Stimulated activated CD4-positive, alpha-beta T cell treated with anti-CD3 and anti-CD28 coated beads, TNF-alpha, amount 100 ng/mL, for 4 hours (primary cell): ENCODE measurements at regions not wholly inside any gene's neighbourhood (a gene's known extent, or its start where the extent isn't known, plus 50 kb on each side); places are given as distances from the start of the nearest gene placed in this dataset.
"Not testable (repeated sequence)": the region's sequence is repeated elsewhere in the genome, so short reads cannot be mapped to it uniquely, and the experiment has no call there.

ENCODE experiments used
- DNase-seq, 3 experiments: peaks; one replicate each; pipeline ENCODE4 v3.0.0-alpha.2; 2020; ENCODE audit warnings: low read depth in 3 of 3

DNA sequence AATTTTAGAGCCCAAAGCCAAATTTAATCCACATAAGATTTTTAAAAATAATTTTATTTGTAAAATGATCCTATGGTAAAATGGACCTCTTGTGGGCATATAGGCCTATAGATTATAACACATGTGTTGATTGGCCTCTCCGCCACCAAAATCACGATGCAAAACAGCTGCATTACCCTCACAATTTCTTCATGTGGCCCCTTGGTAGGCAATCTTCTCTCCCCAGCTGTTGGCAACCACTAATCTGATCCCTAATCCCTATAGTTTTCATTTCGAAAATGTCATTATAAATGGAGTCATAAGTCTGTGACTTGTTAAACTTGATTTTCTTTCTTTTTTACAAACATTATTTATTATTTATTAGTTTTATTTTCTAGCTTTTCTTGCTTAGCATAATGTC, 263.9 kb upstream of the SULF2 start:
- DNase-seq, result no peak

DNA sequence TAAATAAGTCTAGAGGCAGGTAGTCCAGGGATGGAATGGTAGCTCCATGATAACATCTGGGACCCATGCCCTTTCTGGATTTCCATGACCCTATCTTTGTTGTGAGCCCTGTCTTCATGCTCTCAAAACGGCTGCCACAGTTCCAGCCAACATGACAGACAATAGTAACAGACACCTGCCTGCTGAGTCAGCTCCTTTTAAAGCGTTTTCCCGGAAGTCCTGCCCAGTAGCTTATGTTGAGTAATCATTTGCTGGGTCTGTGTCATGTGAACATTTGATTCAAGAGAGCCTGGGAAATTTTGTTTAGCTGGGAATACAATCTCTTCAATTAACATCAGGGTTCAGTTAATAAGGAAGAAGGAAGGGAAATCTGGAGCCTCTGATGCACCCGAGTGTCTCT, 262.2 kb upstream of the SULF2 start:
- DNase-seq, result no peak

DNA sequence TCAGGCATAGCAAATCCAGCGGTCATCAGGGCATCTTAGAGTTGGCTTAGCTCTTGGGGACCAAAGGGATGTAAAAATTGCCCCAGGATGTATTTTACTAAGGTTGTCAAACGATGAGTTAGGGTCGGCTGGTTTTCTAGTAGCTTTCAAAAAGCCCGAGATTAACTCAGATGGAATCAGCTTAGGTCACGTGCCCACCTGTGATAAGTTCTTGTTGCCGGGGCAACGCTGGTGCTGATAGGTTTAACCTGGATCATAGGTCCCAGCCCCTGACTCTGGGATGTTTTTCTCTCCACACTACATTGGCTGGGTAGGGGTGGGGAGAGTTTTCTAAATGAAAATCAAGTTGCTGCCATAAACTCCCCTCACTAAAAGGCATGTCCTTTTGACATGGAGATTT, 257.3 kb upstream of the SULF2 start:
- no peak for DNase-seq

DNA sequence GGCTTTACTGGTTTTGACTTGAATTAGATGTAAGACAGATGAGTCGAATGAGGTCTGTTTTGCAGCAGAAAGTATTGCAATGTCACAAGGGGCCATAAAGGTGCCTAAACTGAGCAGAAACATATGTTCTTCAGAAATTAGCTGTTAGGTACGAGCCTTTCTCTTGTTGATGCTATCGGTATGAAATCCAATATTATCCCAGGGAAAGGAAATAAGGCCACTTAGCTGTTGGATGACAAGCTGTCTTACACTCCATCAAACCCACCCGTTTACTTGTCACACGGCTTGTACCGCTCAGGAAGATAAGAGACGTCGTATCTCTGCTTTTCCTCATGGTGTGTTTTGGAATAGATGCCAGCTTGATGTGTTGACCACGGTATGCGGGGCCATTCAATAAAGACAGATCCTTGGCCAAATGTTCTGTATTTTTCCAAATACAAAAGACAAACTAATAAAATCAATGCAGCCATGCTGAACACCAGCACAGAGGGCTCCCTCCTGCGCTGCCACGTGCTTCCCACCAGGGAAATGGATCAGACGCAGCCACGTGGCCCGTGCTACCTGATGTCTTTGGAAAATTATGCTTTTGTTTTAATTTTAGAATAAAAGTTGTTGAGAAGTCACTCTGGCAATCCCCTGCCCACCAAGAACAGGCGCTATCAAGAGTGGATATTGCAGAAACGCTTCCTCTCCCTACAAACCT, 255.9 kb upstream of the SULF2 start:
- no peak for DNase-seq

DNA sequence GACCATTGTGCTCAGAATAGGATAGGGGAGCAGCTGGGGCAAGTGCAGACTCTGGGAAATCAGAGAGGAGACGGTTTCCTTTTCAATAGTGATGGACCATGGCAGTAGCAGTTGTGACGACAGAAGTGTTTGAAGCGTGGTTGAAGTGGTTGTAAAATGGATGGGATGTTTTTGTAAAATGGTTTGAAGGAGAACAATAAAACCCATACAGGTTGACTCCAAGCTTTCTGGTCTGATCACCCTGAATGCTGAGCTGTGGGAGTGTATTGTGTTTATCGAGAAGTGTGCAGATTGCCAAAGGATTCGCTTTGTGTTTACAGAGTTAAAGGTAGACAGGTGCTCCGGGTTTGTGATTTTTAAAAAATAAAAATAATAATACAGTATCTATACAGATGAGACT, 255.2 kb upstream of the SULF2 start:
- no peak for DNase-seq

DNA sequence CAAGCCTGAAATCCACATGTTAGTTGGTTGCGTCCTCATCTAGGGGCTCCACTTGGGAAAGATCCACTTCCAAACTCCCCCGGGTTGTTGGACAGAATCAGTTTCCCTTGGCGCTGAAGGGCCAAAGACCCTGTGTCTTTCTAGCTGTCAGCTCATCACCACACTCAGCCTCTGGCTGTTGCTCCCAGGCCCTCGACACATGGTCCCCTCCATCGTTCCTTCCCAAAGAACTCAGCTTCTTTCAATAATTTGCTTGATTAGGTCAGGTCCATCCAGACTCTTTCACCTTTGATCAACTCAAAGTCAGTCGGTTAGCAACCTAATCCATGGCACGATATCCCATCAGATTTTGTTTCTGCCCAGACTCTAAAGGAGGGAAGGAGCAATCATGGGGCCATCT, 254.8 kb upstream of the SULF2 start:
- no peak for DNase-seq

DNA sequence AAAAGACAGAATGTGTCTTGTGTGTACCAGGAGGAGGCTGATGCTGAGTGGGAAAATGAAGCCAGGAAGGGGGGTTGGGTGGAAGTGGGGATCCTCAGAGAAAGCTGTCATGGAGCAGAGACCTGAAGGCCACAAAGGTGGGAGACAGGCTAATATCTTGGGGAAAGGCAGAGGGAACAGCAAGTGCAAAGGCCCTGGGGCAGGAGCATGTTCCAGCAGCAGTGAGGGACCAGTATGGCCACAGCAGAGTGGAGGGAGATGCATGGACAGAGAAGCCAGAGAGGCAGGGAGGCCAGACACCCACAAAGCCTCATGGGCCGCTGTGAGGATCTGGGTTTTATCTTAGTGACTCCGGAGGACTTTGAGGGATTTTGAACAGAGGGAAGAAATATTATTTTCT, 254.2 kb upstream of the SULF2 start:
- DNase-seq, result no peak

DNA sequence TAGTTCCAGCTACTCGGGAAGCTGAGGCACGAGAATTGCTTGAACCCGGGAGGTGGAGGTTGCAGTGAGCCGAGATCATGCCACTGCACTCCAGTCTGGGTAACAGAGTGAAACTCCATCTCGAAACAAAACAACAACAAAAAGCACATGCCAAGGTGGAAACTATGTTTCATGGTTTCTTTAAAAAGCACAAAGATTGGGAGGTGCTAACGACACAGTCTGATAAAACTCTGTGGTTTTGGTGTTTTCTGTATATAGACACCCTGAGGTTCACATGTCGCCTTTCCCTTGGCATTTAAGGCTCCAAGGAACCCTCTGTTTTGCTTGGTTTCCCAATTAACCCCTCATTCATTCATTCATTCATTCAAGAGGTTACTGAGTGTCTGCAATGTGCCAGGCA, 253.4 kb upstream of the SULF2 start:
- no peak for DNase-seq

DNA sequence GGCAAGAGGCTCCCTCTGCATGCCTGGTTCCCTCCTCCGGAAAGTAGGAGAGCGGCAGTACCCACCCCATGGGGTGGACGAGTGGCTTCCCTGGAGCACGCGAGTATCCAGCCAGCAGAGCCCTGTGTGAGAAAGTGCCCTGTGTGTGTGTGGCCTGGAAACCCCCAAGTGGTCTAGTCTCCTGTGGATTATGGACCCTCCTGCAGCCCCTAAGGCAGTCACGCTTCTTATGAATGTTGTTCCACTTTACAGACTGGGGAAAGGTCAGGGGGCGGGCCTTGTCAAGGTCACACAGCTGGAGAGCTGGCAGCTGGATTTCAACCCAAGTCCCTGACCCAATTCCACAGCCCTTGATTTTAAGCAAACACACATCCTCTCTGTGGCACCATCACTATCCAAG, 252.5 kb upstream of the SULF2 start:
- not testable (repeated sequence) for DNase-seq

DNA sequence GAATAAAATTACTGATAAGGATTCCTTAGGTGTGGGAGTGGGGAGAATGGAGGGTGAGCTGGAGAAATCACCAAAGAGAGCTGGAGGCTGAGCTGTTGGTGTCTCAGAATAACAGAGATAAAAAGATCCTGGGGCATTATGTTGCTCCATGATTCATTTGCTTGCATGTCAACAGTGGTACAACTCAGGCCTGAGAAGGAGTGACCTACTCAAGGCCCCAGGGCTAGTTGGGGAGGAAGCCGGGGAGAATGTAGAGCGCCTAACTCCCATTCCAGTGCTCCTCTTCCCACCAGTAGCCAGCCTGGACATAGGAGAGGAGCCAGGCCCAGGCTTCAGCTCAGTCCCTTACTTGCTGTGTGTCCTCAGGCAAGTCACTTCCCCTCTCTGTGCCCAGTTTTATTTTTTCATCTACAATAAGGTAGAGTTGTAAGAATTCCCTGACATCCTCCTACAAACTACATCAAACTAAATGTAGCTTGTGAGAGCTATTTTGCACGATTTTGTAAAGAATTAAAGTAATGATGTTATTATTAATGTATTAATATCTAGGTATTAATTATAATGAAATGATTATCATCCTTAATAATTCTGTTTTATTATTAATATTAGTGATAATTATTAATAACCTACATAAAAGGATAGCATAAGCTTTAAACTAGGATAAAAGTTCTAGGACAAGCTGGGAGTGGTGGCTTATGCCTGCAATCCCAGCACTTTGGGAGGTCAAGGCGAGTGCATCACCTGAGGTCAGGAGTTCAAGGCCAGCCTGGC, 250.9 kb upstream of the SULF2 start:
- no peak for DNase-seq

DNA sequence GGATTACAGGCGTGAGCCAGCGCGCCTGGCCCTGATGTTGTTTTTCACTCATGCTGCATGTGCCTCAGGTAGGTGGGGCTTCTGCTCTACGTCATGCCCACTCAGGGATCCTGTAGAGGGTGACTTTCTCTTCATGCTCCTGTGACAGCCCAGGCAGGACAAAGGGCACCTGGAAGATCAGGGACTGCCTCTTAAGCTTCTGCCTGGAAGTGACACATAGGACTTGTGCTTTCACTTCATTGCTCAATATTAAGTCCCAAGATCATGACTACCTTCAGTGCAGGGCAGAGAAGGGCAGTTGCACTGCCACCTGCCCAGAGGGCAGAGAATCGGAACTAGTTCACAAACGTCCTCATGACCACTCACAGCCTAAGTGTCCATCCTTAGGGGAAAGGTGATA, 249.5 kb upstream of the SULF2 start:
- DNase-seq, result no peak

DNA sequence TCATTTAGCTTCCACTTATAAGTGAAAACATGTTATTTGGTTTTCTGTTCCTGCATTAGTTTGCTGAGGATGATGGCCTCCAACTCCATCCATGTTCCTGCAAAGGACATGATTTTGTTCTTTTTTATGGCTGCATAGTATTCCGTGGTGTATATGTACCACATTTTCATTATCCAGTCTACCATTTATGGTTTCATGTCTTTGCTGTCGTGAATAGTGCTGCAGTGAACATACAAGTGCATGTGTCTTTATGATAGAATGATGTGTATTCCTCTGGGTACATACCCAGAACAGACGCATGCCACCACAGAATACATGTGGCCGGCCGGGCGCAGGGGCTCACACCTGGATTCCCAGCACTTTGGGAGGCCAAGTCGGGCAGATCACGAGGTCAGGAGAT, 247.7 kb upstream of the SULF2 start:
- not testable (repeated sequence) for DNase-seq

DNA sequence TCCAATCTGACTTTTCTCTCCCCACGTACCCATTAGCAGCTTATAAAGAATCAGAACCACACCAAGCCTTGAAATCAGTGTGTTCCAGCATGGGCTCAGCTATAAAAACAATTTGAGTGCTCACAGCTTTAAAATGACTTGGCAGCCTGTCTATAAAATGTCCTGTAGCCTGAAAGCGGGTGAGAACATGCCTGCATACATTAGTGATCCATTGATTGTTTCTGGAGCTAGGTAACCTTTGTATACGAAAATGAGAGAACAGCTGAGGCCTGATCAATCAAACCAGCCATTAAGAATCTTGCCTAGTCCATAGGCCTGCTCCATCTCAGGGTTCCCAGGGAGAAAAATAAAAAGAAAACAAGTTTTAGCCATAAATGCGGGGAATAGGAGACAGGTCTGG, 245.8 kb upstream of the SULF2 start:
- no peak for DNase-seq

DNA sequence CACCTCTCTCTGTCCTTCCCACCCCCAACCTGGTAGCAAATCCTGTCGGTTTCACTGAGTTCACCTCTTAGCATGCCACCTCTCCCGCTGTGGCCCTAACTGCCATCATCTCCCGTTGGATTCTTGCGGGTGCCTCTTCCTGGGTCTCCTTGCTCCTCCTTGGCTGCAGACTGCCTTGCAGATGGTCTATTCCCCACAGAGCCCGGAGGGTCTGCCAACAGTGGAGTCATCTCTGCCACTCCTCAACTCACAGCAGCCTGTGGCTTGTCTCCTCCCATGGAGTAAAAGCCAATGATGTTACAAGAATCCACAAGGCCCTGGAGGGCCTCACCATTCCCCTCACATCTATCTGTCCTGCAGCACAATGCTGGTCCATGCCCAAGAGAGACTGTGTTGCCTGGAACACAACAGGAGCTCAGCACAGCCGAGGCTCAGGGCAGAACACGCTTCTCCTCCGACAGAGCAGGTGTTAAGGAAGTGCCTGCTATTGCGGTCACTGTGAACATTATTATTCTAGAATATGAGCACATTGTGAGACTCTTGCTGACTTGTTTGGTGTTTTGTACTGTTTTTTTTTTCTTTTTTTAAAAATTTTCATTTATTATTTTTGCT, 241.8 kb upstream of the SULF2 start:
- no peak for DNase-seq

DNA sequence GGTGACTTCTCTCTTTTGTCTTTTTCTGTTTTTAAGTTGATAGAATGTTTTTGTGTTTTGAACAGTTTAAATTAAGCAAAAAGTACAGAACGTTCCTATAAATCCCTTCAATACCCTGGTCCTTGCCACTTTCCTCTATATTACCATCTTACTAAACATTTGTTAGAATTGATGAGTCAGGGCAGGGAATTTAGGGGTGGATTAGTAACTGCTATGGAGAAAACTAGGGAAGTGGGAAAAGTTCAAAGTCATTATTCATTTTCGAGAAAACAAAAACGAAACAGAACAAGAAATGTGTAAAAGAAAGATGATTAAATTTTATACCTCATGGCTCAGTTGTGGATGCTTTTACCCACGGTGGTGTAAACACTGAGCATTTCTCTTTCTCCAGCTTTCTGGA, 240.4 kb upstream of the SULF2 start:
- DNase-seq, result no peak

DNA sequence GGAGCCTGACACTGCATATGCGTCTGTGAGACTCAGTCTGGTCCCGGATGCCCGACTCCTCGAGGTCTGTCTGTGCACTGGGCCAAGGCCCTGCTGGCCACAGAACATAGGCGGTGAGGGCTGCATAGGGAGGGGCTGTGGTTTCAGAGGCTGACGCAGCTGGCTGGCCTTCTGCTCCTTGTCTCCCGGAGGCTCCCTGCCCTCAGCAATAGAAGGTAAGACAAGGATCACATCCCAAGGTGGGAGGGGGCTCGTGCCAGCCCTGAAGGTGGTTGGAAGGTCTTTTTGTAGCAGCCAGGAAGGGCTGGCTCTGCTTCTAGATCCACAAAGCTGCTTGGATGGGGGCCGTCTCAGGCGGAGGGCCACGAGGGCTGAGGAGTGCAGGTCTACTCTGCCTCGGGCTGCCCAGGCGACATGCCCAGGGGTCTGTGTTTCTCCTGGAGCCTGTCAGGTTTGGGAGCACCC, 239.8 kb upstream of the SULF2 start:
- no peak for DNase-seq

DNA sequence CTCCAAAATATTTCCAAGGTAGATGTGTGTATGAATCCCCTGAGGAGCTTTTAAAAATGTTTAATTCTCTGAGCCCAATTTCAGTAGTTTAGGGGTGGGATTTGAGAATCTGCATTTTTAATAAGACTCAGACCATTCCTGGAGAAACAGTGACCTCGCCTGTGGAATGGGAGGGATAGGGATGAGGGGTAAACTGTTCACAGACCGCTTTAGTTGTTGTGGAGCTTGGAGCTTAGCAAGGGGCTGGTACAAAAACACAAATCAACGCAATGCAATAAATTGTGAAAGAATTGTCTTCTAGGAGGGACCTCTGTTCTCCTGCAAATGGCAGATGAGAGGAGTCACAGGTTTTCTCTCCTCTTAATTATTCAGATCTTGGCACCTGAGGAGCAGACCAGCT, 239.3 kb upstream of the SULF2 start:
- DNase-seq, result no peak

DNA sequence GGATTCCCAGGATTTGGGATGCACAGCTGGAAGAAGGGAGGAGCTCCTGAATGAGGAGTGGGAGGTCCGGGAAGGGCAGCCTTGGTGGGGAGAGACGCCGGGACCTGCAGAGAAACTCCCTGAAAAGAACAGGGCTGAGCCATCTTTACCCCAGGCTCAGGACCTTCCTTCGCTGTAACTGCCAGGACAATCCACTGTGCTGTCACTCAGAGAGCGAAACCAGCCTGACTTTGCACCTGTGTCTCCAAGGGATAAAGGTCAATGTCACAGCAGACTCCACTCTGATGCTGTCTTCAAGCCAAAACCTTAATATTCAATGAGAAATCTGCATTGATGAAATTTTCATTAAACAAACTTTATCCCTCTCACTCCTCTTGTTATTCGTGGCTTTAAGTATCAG, 235.4 kb upstream of the SULF2 start:
- not testable (repeated sequence) for DNase-seq

DNA sequence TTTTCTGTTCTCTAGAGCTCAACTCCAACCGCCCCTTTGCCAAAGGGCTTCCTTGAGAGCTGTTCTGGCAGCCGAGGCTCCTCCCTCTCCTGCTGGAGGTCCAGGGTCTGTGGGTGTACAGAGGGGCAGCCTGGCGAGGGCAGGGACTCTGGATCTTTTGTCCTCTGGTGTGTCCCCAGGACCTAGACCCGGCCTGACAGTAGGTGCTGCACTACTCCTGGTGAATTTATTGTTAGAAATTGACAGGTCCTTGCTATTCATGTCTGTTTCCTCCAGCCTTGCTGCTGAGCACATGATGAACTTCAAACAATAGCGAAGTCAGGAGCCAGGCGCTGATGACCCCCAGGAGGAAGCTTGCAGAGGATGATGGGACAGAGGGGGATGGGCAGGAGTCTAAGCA, 234.7 kb upstream of the SULF2 start:
- DNase-seq, result no peak

DNA sequence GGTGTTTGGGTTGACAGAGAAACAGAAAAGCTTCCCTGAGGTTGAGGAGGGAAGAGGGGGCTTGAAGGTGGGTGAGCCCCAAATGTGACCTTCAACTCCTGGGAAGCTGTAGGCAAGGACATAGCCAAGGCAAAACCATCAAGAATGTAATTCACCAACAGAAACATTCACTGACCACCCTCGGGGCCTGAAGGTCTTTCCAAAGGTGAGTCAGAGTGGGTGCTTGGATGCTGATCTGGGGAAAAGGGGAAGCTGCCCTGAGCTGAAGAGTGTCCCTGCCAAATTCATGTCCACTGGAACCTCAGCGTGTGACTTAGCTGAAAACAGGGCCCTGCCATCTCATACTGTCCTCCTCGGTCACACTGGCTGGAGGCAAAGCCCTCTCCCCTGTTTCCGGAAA, 234.2 kb upstream of the SULF2 start:
- DNase-seq, result no peak

DNA sequence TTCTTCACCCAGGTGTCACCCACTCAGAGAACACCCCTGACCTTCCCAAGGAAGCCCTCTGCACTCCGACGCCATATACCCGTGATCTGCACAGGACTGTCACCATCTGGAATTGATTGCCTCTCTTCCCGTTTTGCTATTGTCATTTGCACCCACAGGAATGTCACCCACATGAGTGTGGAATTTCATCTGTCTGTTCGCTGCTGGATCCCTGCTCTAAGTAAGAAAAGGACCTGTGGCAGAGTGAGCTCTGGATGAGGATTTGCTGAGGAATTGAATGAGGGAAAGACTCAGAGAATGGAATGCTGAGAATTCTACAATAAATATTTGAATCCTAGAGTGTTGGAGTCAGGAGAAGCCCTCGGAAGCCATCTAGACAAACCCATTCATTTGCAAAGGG, 233.6 kb upstream of the SULF2 start:
- DNase-seq, result not testable (repeated sequence)

DNA sequence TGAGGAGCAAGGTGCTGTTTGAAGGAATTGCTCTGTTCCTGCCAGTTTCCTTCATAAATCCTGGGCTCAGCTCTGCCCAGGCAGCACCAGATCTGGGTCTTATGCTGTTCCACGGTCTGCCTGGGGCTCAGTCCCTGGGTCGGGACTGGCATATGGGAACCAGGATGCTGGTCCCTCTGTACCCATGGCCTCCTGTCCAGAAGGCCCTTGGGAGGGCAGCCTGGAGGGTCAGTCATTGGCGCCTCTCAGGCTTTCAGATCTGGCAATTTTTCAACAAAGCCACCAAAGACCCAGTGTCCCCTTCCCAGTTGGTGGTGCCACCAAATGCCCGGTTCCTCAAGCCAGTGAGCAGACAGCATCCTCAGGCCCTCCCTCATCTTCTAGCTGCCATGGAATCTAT, 232.7 kb upstream of the SULF2 start:
- DNase-seq, result no peak

DNA sequence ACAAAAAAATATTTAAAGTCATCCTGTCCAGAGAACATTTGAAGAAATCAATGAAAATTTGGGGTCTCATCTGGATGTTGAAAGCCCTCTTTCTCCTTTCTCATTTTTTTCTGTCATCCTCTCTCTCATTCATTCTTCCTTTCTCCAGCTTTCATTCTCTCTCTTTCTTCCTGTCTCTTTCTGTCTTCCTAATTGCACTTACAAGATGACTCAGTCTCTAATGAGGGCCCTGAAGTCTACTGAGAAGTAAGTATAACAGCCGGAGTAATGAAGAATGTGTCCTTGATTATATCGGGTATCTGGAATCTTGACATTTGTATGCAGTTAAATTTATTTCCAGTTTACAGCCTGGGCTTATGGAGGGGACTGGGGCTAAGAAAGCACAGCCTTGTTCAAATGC, 232.2 kb upstream of the SULF2 start:
- no peak for DNase-seq
